Tongue (tissue), 1 donor: ENCODE measurements at regions not wholly inside any gene's neighbourhood (a gene's known extent, or its start where the extent isn't known, plus 50 kb on each side); places are given as distances from the start of the nearest gene placed in this dataset.
A peak's percentile ranks its signal among the peaks of the same experiment; 100 is the strongest.

Source experiments
- DNase-seq: peaks from one replicate; pipeline ENCODE4 v3.0.0-alpha.2; 2015

DNA sequence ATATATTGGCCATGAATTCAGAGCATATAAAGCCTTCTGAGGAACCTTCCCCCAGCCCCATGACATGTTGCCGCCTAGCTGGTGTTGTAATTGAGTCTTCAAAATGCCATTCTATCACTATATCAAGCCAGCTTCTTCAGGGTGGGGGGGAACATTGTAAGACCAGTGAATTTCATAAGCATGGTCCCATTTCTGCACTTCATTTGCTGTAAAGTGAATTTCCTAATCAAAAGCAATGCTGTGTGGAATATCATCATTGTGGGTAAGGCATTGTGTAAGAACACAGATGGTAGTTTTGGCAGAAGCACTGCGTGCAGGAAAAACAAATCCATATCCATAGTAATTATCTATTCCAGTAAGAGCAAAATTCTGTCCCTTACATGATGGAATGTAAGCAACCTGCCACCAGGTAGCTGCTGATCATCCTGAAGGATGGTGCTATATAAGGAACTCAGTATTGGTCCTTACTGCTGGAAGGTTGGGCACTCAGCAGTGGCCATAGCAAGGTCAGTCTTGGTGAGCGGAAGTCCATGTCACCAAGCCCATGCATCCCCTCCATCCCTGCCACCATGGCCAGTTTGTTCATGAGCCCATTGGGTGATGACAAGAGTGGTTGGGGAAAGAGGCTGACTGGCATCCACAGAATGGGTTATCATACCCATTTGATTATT is 159.4 kb downstream of the COPS8 start:
- no peak for DNase-seq

DNA sequence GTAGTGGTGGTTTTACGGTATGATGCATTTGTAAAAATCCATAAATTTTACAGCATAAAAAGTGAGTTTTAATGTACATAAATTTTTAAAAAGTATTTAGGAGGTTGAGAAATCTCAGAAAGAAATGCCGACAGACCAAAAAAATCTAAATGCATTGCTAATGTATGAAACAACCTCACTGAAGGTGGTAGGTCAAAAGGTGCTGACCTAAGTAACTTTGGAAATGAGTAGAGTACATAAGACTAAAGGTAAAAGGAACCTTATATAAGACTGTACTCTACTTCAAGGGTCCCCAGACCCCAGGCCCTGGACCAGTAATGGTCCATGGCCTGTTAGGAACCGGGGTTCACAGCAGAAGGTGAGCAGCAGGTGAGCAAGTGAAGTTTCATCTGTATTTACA is 163.4 kb downstream of the COL6A3 start:
- no peak for DNase-seq

DNA sequence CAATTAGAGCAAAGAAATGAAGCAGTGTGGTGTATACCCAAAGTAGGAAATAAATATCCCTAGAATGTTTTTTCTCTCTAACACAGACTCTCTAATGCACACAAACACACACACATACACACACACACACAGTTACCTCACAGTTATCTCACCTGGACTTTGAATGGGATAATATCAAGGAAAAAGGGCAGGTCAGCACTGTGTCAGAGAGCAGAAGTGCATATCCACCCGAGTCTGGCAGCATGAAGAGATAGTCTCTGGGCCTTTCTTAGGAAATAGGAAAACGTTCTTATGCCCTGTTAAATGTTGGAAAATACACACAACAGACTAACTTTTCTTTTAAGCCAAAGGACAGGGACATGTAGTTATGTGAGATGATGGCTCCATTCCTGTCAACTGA is 162.0 kb downstream of the COL6A3 start:
- no peak for DNase-seq

DNA sequence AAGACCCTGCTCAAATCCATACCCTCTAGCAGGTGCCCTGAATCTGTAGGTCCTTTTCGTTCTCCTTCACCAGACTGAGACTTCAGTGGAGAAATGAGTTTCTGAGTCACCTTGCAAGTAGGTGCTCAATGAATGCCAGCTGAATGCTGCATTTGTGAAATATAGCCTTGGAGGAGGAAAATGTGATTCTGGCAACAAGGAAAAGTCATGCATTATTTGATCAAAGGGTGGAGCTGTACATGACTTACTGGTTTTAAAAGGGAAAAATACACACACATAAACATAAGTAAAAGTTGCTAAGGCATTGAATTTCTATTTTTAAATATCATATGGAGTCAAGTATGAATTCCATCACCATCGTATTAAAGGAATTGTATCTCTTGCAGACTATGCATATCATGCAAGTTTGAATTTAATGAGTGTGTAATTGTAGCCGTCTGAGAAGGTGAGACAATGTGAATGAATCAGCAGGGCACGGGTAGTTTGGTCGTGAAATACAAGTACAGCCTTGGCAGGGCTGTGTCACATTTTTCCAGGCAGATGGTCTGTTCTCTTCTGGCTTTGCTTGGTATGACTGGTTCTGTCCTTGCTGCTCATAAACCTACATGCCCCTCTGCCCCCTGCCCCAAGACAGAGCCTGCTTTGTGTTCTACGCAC is 160.8 kb downstream of the COL6A3 start:
- no peak for DNase-seq

DNA sequence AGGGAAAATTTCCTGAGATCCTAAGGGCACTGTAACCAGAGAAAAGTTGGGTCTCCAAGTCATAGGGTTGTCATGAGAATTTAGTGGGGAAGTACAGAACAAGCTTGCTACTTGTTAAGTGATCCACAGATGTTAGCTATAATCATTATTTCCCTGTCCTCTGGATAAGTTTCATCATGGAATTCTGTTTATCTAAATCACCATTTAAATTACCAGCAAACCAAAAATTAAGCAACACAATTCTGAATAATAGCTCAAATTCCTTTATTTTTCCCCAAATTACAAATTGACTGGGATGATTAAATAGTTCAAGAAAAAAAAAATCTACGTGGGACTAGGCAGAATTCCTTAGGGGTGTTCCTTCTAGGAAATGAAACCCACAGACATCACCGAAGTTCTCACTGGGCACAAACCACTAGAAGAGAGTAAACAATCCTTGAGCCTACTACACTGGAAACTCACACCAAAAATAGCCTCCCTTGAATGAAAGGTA is 159.5 kb downstream of the COL6A3 start:
- no peak for DNase-seq

DNA sequence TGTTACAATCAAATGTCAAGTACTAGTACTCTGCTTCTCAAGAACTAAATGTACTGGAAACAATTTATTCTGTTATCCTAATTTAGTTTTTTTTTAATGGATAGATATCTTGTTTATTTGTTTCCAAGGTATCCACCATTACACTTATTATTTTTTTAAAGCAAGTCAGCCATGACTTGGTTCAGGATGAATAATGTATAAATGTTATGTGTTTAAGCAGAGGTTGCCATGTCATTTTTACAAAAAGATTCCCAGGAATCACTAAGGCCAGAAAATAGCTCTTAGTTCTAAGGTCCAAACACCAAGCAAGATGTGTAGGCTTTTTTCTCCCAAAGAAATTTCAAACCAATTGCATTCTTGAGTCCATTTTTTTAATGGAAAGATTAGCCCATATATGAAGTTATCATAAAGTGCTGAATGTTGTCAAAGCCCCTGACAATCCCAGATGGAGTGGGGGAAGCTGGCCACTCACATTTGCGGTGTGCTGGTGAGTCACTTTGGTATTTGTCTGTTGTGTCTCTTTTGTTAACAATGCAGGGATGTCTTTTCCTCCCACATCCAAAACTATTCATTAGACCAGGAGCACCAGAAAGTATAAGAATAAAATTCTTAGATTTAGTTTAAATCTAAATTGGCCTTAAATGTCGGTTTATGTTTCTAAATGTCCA is 158.9 kb downstream of the COL6A3 start:
- no peak for DNase-seq

DNA sequence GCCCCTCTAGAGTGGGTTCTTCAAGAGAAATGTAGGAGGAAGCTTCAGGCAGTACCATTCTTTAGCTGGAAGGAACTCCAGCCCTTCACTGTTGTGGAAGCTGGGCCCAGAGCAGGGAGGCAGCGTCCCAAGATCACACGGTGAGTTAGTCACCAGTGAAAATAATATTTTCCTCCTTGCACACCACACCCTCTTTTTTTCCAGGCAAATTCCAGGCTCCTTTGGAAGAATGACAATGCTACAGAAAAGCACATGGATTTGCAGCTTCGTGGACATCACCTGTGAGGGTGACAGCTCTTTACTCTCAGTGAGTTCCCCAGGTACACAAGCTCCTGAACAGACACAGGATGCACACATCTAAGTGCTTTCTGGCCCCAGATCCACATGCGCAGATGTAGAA is 157.1 kb downstream of the COL6A3 start:
- peak; percentile 11 for DNase-seq

DNA sequence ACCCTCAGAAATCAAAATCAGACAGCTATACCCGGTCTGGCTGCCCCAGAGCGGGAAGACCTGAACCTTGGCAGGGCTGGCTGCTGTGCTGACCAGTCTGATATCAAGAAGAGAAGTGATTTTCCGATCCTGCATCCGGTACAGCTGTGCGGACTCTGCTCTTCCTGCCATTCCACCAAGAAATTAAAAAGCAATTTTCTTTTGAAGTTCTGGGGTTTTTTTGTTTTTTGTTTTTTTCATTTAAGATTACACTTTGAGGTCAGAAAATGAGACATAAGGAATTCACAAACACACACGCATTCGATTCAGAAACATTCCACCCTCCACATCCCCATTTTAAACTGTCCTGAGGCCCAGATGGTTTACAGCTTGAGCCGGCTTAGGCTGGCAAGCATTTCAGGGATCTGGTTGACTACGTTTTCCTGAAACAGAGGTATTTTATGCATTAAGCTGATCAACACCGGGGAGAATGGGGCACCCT is 156.5 kb downstream of the COL6A3 start:
- peak; percentile 25 for DNase-seq

DNA sequence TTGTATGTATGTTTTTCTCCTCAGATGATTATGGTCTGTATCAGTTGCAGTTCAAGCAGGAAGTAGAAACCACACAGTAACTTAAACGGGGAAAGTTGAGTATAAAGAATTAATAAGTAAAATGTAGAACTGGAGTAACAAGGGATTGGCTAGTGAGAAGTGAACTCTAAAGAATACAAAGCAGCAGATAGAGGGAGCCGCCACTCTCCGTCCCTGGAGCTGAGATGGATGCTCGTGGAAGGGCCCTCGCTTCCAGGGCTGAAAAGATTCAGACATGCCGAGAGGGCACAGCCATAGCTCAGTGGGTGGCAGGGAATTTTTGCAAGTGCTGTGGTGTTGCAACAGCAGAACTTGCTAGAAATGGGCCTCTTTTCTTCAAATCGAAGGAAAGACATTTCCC is 155.8 kb downstream of the COL6A3 start:
- DNase-seq, result no peak

DNA sequence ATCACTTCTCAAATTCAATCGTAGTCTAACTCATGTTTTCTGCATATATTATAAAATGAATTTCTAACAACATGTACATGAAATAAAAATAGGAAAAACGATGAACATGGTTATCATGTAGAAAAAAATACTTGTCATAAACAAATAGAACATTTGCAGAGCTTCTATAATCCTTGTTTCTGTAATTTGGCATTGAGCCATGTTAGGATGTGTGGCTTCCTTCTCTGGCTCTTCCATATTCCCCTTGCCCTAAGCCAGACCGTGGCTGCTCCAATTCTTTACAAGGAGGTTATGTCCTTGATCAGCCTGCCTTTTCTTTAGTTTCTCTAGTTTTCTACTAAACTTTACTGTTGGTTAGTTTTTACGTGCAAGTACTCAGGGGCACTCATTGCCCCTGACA is 155.3 kb downstream of the COL6A3 start:
- no peak for DNase-seq

DNA sequence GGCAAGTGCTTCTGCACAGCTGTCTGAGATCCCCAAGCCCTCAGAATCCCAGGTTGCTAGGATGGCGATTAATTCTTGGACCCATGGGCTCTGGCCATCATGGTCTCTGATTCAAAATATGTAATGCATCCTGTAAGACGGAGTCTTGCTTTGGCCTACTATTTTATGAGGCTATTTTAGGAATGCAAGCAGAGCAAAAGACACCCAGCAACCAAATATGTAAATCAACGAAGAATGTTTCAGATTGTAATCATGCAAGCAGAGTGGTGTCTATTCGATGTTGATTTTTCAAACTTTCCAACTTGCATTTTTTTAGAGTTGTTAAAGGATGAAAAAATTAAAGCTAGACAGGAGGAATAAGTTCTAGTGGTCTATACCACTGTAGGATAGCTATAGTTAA is 154.8 kb downstream of the COL6A3 start:
- DNase-seq, result no peak

DNA sequence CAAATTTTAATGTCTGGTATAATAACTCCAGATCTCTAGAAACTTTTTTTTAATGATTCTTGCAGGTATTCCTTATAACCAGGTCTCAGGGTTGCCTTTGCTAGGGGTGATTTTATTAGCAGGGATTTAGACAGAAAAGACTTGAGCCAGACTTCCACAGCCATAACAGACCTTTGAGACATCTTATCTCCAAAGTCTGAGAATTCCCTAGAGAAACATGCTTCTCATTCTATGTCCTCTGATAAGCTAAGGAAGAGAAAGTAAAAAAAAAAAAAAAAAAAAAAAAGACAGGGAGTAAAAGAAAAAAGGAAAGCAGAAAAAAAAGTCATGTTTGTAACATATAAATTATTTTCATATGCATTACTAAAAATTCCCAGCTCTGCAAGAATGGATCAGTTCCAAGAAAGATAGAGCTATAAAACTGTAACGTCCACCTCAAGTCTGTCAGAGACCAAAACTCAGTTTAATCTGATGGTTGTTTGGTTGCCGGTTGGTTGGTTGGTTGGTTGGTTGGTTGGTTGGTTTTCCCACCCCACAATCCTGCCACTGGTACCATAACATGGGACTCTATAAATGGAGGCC is 153.8 kb downstream of the COL6A3 start:
- DNase-seq, result no peak

DNA sequence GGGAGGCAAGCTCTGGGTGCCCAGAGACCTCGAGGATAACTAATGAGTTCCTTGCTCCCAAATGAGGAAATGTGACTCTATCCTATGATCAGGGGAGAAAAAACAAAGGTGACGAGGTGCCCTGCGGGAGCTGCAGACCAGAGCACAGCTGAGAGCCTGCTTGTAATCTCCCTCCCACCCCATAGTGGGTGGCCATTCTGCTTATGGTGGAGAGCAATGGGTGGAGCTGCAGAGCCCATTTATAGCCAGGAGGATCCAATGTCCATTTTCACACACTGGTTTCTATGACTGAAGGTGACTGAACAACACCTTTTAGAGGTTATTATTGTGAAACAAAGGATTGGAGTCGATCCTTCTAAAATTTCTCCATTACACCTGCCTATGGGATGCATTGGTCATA is 153.3 kb downstream of the COL6A3 start:
- no peak for DNase-seq

DNA sequence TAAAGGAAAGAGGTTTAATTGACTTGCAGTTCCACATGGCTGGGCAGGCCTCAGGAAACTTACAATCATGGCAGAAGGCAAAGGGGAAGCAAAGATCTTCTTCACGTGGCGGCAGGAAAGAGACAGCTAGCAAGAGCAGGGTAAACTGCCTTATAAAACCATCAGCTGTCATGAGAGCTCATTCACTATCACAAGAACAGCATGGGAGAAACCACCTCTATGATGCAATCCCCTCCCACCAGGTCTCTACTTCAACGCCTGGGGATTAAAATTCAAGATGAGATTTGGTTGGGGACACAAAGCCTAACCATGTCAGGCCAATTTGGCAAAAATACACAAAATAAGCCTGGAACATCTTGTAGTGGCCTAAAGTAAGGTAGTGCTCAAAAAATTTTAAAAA is 152.6 kb downstream of the COL6A3 start:
- DNase-seq, result no peak

DNA sequence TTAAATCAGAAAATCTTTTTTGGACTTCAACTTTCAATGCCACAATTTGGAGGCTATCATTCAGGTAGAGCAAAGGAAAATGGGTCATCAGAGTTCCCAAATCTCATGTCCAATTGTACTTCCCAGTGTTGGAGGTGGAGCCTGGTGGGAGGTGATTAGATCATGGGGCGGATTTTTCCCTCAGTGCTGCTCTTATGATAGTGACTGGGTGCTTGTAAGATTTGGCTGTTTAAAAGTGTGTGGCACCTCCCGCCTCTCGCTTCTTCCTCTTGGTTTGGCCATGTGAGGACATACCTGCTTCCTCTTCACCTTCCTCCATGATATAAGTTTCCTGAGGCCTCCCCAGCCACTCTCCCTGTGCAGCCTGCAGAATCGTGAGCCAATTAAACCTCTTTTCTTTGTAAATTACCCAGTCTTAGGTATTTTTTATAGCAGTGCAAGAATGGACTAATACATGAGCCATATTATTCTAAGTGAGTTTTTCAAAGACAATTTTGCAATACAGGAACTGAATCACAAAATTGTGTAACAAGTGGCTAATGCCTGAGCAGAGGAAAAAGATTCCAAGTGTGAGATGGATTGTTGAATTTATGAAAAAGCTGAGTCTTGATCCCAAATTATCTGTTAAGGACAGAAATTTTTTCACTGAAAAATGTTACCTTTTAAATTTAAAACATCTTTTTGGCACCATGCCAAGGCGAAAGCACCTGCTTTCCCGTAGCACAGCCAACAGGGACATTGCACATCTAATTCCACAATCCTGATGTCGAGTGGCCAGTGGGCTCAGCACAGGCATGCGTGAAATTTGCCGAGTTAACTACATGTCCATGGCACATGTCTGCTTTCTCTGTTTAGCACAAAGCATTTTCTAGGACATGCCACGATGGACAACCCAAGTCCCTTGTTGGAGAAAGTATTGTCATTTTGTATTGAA is 150.9 kb downstream of the COL6A3 start:
- DNase-seq, result peak; percentile 16

DNA sequence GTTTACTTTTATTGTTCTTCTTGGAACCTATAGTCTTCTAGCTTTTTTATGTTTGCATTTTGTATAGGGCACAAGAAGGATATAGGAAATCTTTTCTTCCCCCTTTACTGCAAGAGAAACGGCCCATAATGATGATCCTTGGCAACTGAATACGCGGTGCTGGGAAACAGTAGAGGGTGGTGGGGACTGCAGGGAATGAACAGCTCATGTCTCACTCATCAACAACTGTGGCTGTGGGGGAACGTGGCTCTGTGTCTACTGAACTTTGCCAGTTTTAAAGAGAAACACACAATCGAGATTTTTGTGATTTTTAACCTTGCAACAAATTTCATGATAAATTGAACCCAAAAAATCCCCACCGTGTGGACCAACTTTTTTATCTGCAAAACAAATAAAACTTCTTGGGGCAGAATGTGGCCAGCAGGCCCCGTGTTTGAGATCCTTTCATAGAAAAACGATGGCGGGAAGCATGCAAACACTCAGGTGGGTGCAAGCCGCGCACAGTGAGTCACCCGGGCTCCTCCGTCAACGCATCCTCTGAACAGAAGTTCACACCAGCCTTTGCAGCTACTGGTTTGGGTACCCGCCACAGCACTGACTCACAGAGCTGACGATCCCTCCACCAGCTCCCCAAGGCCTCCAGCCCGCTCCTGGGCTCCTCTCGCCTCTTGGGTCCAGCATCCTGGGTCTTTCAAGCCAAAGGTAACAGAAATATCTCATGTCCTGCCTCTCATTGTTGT is 149.3 kb downstream of the COL6A3 start:
- DNase-seq, result no peak

DNA sequence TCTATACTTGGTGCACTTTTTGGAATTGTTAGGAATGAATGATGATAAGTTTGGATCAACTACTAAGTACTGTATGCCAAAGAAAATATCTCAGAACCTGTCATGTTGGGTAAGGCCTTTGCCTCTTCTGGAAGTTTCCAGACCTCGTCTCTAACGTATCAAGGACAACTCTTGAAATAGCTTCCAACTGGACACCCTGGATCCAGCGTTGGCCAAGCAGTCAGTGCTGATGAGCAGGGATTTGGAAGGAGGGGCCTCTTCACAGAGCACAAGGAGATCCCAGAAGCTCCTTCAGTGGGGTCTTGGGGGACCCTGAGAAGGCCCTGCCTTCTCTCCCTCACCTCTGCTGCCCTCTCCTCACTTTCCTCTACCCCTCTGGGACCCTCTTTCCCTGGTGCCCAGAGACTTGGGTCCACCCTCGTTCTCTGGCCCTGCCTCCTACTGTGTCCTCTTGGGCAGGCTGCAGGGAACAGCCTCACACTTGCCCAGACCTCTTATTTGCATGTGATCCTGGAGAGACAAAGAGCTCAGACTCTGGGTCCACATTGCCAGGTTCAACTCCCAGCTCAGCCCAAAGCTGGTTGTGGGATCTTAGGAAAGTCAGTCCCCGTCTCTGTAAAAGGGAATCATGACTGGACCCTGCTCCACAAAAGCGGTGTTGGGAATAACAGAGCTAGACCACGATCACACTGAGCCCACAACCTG is 145.8 kb downstream of the COL6A3 start:
- no peak for DNase-seq

DNA sequence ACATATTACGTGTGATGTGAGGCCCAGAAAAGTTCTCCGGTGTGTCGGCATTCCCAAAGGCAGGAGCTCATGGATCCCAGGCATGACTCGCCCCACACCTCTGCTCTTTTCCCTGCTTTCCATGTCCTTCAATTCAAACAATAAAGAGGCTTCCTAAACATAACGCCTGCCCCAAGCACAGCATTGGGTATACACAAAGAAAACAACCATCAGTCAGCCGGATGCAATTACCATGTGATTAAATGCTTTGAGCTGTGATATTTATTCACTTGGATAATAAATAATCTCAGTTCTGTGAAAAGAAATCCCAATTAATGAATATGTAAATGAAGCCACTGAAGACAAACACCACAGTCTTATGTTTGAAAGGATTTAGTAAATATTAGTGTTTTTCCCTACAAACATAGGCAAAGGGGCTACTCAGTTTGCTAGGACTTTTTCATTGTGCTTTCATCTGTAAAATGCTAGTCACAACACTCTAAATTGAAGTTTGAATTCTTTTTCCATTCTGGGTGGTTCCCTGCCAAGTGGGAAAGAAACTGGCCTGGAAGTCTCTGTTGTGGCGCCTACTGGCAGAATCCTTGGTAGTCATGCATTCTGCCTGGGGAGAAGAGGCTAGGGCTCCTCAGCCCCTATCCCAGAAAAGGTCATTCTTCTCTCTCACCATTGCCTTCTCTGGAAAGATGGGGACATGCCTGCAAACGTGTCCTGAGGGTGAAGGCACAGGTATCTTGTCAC is 144.7 kb downstream of the COL6A3 start:
- DNase-seq, result no peak

DNA sequence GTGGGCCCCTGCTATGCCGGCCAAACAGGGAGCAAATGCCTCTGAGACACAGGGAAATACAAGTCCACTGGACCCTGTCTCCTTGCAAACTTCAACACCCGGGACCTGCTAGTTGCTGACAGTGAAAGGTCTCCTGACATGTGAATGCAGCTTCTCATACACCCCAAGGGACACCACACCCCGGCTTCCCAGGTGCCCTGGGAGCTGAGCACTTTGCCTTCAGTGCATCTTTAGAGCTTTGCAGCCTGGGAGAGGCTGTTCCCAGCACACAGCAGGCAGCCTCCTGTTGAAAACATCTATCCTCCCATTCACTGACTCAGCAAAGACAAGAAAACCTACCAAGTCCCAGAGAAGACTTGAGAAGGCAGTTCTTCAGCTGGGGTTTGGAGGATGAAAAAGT is 143.4 kb downstream of the COL6A3 start:
- DNase-seq, result no peak
